NOMO-1 treated with DMSO at 0.1 percent for 48 hours (cell line): ENCODE measurements at regions not wholly inside any gene's neighbourhood (a gene's known extent, or its start where the extent isn't known, plus 50 kb on each side); places are given as distances from the start of the nearest gene placed in this dataset.

ENCODE experiments used
- DNase-seq: peaks from one replicate; lab custom pipeline; 2025; ENCODE audit not compliant: unreplicated experiment; lab: John Stamatoyannopoulos, UW

DNA sequence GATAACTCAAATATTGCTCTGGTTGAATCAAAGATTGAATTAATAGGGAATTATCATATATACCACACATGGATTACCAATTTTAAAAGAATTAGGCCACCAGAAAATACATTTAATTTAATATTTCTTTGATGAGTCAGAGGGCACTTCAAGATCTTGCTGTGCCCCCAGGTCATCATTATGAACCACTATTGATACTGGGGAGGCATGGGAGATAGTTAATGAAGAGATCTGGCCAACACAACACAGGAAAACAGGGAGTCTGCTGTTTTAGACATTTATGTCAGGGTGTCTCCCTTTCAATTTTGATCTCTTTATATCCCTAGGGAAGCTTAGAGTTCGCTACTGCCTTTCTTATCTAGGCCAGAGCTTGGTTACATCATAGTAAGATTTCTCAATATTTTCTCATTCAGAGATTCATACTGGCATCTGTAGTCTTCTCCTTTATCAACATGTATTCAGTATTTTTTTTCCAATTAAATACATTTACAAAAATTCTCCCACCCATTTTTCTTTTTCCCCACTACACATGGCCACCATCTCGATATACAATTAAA lies 158.3 kb upstream of the ZFHX3 start:
- no peak for DNase-seq

- DNase-seq: no peak
These were observed 157.4 kb upstream of the ZFHX3 start for GRCh38 chr16:73205153-73205886.

- DNase-seq: no peak
These were observed 156.6 kb upstream of the ZFHX3 start for GRCh38 chr16:73204359-73205152.

- DNase-seq: no peak
These were observed 154.3 kb upstream of the ZFHX3 start for GRCh38 chr16:73202161-73202729.

DNA sequence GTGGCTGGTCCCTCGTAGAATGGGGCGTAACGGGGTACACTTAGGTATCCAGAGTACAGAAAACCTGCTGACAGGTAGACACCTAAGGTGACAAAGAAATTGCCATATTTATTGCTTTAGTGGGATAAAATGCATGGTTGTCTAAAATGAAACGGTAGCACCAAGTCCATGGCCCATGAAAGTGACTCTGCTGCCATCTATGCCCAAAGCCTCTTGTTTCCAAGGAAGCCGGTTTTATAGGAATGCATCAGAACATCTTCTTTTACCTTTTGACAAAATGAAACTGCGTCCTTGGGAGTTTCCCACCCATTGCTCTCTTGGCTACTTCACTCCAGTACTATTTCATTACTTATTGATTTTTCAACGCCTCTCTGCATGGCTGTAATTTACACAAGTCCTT lies 151.3 kb upstream of the ZFHX3 start:
- no peak for DNase-seq

DNA sequence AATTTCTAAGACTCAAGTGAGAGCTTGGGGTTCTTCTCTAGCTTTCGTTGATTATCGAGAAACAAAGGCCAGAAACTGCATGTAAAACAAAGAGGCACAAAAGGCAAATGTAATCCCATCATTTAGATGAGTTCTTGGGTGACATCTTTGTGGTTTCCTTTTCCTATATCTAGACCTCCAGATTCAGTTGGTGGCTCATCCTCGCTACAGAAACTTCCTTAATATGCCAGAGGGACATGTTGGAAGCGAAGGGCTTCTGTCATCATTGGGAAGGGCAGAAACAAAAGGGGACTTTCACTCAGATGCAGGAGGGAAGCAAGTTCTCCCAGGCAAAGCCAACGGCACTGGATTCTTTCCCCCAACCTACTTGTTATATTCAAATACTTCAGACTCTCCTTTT lies 150.6 kb upstream of the ZFHX3 start:
- no peak for DNase-seq

GRCh38 chr16:73197598-73197997 lies 149.7 kb upstream of the ZFHX3 start:
- DNase-seq: no peak

GRCh38 chr16:73196670-73197069 lies 148.7 kb upstream of the ZFHX3 start:
- DNase-seq: peak; percentile 35

DNA sequence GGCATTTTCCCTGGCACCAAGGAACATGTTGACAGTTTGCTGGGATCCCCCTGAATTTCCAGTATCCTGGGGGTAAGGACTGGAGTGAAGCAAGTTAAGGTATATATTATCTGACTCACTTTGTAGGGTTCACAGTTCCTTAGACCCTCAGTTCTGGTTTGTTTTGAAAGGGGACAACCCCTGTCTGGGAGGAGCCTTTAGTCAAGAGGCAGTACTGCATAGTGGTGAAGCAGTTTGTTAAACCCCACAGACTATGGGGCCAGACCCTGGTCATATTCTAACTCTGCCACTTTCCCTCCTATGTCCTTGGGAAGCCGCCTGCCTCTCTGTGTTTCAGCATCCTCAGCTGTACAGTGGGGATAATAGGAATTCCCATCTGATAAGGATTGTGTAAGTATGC lies 145.5 kb upstream of the ZFHX3 start:
- DNase-seq: no peak

DNA sequence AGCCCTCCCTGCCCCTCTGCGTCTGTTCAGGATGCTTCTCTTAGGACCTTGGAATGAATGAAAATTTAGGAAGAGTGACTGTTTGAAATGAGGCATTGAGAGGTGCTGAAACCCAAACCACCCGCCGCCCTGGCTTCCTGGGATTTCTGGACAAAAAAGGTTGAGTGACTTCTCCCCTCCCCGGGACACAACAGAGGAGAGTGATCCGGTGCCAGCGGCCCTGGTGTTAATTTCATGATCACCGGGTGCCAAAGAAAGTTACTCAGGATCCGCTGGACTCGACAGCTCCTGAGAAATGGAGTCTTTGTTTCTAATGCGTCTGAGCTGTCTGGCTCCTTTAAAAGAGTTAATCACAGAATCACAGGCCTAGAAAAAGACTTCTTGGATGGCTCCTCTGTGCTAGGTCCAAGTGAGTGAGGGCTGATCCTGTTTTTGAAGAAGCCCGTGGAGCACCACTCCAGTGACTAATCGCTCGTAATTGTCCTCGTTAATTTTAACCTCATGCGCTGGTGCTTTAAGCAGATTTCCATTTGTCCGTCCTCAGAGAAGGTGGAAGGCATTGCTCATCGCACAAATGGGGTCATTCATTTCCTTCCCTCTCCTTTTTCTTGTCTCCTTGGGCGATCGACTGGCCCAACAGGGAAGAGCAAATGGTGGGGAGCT lies 144.4 kb upstream of the ZFHX3 start:
- no peak for DNase-seq

DNA sequence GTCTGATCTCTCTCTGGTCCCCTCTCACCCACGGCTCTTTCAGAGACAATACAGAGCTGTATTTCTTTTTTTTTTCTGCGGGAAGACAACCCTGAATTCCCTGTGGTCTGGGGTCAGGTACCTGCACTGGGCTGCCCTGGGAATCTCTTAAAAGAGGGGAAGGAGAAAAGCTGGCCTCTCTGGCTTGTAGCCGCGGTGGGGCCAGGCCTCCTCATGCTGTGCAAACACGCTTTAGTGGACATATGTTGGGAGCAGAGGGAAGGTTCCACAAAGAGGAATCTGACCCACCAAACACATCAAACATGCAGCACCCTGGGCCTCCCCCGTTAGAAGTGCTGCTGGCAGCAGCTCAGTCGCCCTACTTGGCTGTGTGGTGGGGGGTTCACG lies 143.7 kb upstream of the ZFHX3 start:
- DNase-seq: no peak

DNA sequence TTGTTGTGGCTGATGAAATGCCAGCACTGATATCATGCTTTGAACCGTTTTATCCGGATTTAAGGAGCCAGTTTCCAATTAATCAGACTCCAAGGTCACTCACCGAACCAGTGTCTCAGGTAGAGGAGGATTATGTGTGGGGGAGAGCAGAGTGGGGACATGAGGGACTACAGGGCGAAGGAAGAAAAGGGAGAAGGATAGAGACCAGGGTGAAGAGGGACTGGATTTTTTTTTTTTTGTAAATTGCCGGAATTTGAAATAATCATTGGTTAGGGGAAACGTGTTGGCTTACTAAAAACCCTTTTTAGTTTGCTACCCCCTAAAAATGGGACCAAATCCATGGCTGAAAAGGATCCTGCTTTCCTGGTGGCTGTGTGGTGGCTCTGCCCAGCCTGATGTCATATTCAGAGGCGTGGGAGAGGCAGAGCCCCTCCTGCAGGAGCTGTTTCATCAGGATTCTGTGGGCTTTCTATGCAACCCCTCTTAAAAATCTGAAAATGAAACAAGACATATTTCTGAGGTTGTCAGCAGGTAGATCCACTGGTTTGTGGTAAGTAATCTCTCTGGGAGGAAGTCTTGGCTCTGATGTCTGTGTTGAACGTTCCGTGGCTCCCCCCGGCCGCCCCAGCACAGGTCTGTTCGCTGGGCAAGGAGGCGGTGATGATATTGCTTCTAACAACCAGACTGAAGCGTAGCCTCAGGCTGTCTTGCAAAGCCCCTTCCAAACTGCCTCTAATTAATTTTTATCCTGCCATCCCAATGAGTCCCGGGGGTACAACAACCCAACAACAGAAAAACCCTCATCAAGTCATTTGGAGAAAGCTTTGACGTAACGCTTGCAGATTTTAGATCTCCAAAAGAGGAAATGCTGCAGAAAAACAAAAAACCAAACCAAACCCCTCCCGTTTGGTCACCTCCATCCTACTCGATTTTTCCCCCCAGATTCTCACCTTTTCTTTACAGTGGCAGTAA lies 143.0 kb upstream of the ZFHX3 start:
- no peak for DNase-seq

DNA sequence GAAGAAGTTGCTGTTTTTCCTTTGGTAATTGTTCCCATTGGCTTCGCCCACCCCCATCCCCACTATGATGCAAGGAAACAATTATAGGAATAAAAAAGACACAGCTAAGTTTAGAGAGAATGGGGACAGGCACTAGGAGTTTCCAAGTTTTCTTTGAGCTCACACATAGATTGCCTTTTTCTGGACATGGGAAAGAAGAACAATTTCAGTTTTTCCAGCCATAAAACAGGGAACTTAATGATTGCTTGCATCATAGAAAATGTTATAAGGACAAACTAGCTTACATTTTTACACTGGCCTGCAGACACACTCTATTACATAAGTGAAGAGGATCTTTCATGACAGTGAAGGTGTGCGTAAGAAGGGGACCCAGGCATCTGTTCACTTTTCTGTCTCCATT lies 142.3 kb upstream of the ZFHX3 start:
- DNase-seq: no peak

- no peak for DNase-seq
These were observed 141.2 kb upstream of the ZFHX3 start for GRCh38 chr16:73189136-73189535.

DNA sequence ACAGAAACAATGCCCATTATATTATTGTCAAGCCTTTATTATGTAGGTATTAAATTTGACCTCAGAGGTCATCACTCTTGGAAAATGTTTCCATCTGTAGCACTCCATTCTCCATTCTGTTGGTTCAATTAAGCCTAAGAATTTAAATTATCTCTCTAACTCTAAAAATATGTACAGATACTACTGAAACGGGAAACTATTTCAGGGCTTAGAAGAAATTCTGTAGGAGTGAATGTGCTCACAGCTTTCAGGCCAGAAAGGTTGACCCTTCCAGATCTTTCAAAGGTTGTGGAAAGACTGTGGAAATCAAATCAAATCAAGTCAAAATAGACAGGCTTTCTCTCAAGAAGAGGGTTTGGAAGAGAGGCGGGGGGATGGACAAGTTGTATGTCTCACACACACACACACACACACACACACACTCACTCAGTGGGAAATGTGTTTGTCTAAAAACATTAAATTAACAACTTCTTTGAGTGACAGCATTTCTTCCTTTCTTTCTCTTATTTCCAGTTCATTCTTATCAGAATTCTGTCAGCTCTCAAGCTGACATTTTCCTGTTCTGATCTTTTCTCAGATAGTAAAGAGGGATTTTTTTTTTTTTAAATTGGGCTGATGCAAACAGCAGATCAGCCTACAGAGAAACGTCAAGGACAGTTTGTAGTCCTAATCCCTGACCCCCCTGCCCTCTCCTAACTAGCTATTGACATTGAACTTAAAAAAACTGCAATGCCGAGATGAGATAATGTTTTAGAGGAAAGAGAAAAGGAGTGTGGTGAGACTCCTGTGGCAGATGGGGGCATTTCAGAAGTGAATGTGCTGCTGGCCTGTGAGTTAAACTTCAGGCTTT lies 139.0 kb upstream of the ZFHX3 start:
- DNase-seq: no peak

GRCh38 chr16:73185737-73186136 lies 137.8 kb upstream of the ZFHX3 start:
- no peak for DNase-seq

- DNase-seq: no peak
These were observed 135.7 kb upstream of the ZFHX3 start for GRCh38 chr16:73183611-73184092.

DNA sequence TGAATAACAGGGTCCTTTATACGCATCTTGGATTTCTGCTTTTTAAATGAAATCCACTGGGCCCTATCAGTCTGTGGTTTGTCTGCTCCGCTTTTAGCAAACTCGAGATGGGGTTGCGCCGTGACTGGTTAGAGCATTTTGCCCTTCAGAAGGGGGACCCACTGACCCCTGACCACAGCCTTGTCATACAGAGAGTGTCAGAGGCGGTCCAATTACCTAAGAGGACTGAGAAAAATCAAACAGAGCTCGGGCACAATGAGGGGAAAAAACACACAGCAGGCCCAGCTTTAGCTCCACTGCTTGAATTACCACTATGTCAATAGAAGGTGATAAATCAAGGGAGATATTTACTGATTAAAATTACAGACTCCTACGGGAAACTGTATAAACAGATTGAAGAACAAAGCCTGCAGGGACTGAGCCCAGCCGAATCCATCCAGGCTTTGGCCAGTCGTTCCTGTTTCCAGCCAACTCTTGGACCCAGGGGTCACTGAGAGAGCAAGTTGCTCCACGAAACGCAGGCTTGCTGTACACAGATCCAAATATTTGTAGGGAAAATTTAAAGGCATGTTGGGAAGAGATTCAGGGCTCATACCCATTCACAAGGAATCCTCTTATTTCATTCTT lies 131.9 kb upstream of the ZFHX3 start:
- DNase-seq: no peak
